Subcutaneous abdominal adipose tissue (tissue), 5 donors: ENCODE measurements at regions not wholly inside any gene's neighbourhood (a gene's known extent, or its start where the extent isn't known, plus 50 kb on each side); places are given as distances from the start of the nearest gene placed in this dataset.
A peak's percentile ranks its signal among the peaks of the same experiment; 100 is the strongest.
"Not testable (repeated sequence)": the region's sequence is repeated elsewhere in the genome, so short reads cannot be mapped to it uniquely, and the experiment has no call there.

Experiments
- H3K27ac ChIP-seq: one replicate; pipeline ENCODE4 v1.7.0; 2013; ENCODE audit warnings: low read depth, mild to moderate bottlenecking, inconsistent platforms, low read length, moderate library complexity
- H3K27me3 ChIP-seq, 5 donors: one replicate each; pipeline ENCODE4 v1.7.0; 2013; ENCODE audit warnings: low read length in 5 of 5, inconsistent platforms in 1 of 5; ENCODE audit not compliant: control insufficient read depth in 5 of 5, insufficient read depth in 4 of 5
- H3K36me3 ChIP-seq, 5 donors: one replicate each; pipeline ENCODE4 v1.7.0; 2013; ENCODE audit warnings: low read length in 5 of 5; ENCODE audit not compliant: control insufficient read depth in 5 of 5, insufficient read depth in 5 of 5
- H3K4me1 ChIP-seq, 5 donors: one replicate each; pipeline ENCODE4 v1.7.0; 2013; ENCODE audit warnings: low read length in 5 of 5, mild to moderate bottlenecking in 3 of 5, moderate library complexity in 1 of 5; ENCODE audit not compliant: control insufficient read depth in 5 of 5, insufficient read depth in 5 of 5
- H3K4me3 ChIP-seq, 5 donors: one replicate each; pipeline ENCODE4 v1.7.0; 2013; ENCODE audit warnings: low read length in 5 of 5, low read depth in 1 of 5
- H3K9ac ChIP-seq, 5 donors: one replicate each; pipeline ENCODE4 v1.7.0; 2013; ENCODE audit warnings: low read length in 5 of 5, mild to moderate bottlenecking in 4 of 5, moderate library complexity in 3 of 5
- H3K9me3 ChIP-seq, 5 donors: one replicate each; pipeline ENCODE4 v1.7.0; 2013; ENCODE audit warnings: low read length in 5 of 5; ENCODE audit not compliant: control insufficient read depth in 5 of 5
- donor health status: healthy.
- donor health status: healthy.
- donor health status: healthy.
- donor health status: healthy.
- donor health status: healthy.

GRCh38 chr1:120544434-120544833 lies 129.6 kb downstream of the NBPF8 start:
- H3K4me1 ChIP-seq: not testable (repeated sequence)

GRCh38 chr1:120550335-120550734 lies 135.5 kb downstream of the NBPF8 start:
- not testable (repeated sequence) for H3K9ac ChIP-seq, H3K4me1 ChIP-seq, H3K27me3 ChIP-seq, H3K9me3 ChIP-seq, H3K4me3 ChIP-seq, H3K36me3 ChIP-seq, H3K27ac ChIP-seq

More at GRCh38 chr1:120544434-120544833, 129.6 kb downstream of the NBPF8 start:
- H3K27ac ChIP-seq, H3K27me3 ChIP-seq, H3K9me3 ChIP-seq, H3K36me3 ChIP-seq, H3K4me3 ChIP-seq, H3K9ac ChIP-seq: not testable (repeated sequence)

DNA sequence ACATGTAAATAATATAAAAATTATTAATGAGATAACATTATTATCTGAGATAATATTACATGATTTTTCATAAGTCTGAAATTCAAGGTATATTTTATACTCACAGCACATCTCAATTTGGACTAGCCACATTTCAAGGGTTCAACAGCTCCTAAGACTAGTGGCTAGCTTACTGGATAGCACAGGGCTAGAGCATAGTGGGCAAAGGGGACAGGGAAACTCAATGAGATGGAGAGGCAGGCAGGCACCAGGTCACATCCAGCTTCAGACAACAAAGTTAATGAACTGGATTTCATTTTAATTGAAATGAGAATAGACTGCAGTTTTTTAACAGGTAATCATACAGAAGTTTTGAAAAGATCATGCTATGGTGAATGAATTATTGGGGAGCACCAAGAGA lies 137.4 kb downstream of the NBPF8 start:
- H3K36me3 ChIP-seq, H3K9me3 ChIP-seq, H3K27me3 ChIP-seq, H3K9ac ChIP-seq, H3K4me1 ChIP-seq, H3K27ac ChIP-seq, H3K4me3 ChIP-seq: not testable (repeated sequence)

GRCh38 chr1:120557605-120558302 lies 142.9 kb downstream of the NBPF8 start:
- not testable (repeated sequence) for H3K9ac ChIP-seq
- H3K4me3 ChIP-seq: peak overlapping the region; percentile 50 to 73 (median 61)

DNA sequence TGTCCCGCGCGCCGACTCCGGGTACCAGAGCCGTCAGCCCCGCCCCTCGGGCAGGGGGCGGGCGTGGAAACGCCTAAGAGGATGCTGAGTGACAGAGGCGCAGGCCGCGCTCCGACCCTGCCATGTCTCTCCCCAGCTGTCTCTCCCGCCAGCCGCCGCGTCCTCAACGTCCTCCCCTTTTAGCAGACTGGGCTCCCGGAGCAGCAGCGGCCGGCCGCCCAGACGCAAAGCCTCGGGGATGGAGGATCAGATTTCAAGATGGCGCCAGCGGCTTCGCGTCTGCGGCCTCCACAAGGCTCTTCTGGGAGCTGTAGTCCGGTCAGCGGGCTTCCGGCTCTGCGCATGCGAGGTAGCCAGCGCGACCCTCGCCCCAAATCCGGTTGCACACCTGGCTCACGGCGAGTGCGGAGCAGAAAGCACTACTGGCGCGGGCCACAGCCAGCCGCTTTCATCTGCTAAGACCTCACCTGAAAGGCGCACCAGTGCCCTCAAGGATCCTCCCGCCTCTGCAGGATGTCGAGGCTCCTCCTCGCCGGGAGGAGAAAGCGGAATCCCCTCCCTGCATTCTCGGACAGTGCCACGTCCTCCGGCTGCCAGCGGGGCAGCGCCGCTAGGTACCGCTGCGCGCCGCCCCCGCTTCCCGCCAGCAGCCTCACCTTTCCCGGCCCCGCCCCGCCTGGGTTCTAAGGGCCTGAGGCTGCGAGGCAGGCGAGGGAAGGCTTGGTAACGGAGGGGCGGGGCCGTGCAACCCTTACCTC lies 143.6 kb downstream of the NBPF8 start:
- H3K9me3 ChIP-seq, H3K36me3 ChIP-seq, H3K4me1 ChIP-seq, H3K27ac ChIP-seq, H3K27me3 ChIP-seq: not testable (repeated sequence)
- Histone ChIP-seq H3K4me3 (peak overlapping the region; percentile 59 to 64 (median 61)), H3K9ac (peak overlapping the region in 1 of 5 donors; percentile 68)

More at GRCh38 chr1:120557605-120558302, 142.9 kb downstream of the NBPF8 start:
- H3K36me3 ChIP-seq, H3K4me1 ChIP-seq, H3K27ac ChIP-seq, H3K27me3 ChIP-seq, H3K9me3 ChIP-seq: not testable (repeated sequence)

- H3K9ac ChIP-seq, H3K9me3 ChIP-seq, H3K36me3 ChIP-seq, H3K4me3 ChIP-seq, H3K27me3 ChIP-seq, H3K27ac ChIP-seq, H3K4me1 ChIP-seq: not testable (repeated sequence)
Measured at GRCh38 chr1:120561767-120562166, 146.9 kb downstream of the NBPF8 start.

DNA sequence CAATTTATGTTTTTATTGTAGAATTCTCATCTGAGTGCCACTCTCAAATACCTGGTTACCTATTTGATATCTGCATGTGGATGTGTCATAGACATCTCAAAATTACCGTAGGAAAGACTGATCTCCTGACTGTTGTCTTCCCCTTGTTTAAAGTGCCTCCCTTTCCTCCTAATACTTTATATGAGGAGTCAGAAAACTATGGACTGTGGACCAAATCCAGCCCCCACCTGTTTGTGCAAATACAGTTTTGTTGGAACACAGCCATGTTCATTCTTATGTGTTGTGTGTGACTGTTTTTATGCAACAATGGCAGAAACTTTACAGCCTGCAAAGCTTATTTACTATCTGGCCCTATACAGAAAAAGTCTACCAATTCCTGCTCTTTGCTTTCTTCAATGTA lies 150.6 kb downstream of the NBPF8 start:
- H3K27ac ChIP-seq, H3K4me3 ChIP-seq, H3K4me1 ChIP-seq, H3K9ac ChIP-seq, H3K36me3 ChIP-seq, H3K9me3 ChIP-seq, H3K27me3 ChIP-seq: not testable (repeated sequence)

GRCh38 chr1:120567620-120568019 lies 152.8 kb downstream of the NBPF8 start:
- not testable (repeated sequence) for H3K4me3 ChIP-seq, H3K27me3 ChIP-seq, H3K9ac ChIP-seq, H3K36me3 ChIP-seq, H3K27ac ChIP-seq, H3K9me3 ChIP-seq, H3K4me1 ChIP-seq

DNA sequence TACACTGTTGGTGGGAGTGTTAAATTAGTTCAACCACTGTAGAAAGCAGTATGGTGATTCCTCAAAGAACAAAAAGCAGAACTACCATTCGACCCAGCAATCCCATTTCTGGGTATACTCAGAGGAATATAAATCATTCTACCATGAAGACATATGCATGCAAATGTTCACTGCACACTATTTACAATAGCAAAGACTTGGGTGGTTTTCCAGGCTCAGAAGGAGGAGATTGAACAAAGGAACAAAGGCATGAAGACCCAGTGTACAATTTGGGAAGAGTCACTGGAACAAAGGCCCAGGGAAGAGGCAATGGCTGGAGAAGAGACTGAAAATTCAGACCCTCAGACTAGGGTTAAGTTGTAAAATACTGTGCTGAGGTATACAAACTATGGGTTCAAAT lies 148.5 kb upstream of the NBPF26 start:
- H3K36me3 ChIP-seq, H3K9me3 ChIP-seq, H3K9ac ChIP-seq, H3K27me3 ChIP-seq, H3K4me1 ChIP-seq, H3K27ac ChIP-seq, H3K4me3 ChIP-seq: not testable (repeated sequence)

DNA sequence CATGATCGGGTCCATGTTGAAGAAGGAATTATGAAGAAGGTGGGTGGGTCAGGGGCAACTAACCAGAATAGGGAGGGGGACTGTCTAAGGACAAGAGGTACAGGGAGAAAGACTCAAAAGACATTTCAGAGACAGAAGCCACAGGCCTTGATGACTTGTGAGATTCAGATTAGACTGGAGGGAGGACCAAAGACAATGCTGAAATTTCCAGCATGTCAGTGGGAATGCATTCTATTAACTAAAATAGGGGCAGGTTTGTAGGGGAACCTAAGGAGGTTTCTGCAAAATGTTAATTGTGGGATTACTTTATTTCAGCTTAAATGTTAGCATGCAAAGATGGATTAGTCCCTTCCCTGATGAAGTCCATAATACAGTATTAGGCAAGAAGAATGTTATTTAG lies 141.6 kb upstream of the NBPF26 start:
- H3K9ac ChIP-seq, H3K4me3 ChIP-seq, H3K9me3 ChIP-seq: not testable (repeated sequence)

More for the DNA sequence above, 141.6 kb upstream of the NBPF26 start:
- H3K27ac ChIP-seq, H3K4me1 ChIP-seq, H3K27me3 ChIP-seq, H3K36me3 ChIP-seq: not testable (repeated sequence)
